GM08714 (cell line): ENCODE measurements at regions not wholly inside any gene's neighbourhood (a gene's known extent, or its start where the extent isn't known, plus 50 kb on each side); places are given as distances from the start of the nearest gene placed in this dataset.

Experiments used
- H3K4me3 ChIP-seq: fragments of 200-500 bp; sonication (Bioruptor generic); 2 replicates; pipeline ENCODE4 v1.5.1; 2014; ENCODE audit warnings: mild to moderate bottlenecking, low read length, inconsistent platforms
- ZNF274 ChIP-seq: IDR thresholded peaks from 2 replicates; pipeline ENCODE4 v1.6.1; 2012; ENCODE audit warnings: mild to moderate bottlenecking, low read depth, low read length

DNA sequence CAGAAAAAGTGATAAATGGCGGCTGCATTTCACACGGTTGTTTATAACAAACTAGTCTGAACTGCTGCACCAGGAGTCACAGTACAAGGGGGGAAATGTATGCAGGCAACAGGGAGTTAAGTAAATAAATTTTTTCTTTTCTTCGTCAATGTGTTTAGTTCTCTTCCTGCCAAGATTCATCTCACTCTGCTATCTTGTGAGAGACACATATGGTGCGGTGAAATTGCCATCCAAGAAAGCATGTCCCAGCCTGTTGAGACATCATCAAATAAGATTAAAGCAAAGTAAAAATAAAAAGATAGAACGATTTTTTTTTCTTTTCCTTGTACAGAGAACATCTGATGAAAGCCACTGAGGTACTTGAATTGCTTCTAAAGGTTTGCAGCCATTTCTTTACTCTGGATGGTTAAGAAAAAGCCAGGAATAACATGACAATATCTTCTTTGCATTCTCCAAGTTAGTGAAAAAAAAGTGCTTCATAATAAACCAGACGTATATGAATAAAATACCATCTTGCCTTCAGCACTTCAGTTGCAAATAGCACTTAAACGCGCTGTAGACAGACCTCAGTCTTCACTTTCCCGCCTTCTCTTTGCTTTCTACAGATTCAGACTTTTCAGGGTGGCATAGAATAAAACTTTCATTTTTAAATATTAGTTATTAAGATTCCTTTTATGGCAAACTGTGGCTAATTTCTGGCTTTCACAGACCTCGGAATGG lies 506.2 kb upstream of the ZFHX3 start:
- no peak for TF ChIP-seq ZNF274
- H3K4me3 ChIP-seq: no peak overlapping the region

DNA sequence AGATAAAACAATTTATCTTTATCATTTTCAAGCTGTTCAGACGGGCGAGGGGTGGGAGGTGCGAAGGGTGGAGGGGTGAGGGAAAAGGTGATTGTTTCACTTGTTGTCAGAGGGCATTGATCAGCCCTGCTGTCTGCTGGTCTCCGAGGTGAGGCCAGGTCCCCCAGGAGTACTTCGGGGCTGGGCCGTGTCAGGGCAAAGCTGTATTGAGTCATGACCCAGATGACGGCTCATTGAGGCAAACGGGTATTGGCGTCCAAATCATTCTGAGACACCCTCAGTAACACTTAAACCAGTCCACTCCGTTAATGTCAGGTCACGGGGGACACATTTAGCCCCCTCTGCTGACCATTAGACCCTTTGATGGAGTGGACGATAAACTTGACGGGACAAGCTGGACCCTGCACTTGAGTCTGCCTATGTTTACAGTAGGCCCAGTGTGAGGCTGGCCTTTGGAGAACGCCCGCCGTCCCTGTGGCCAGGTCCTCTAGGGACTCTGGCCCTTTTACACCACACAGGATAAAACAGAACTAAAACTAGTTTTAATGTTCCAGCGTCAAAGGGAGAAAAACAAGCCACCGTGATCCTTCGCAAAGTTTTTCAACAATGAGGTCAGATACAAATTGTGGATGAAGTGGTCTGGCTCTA lies 502.2 kb upstream of the ZFHX3 start:
- no peak for TF ChIP-seq ZNF274
- H3K4me3 ChIP-seq: no peak overlapping the region

DNA sequence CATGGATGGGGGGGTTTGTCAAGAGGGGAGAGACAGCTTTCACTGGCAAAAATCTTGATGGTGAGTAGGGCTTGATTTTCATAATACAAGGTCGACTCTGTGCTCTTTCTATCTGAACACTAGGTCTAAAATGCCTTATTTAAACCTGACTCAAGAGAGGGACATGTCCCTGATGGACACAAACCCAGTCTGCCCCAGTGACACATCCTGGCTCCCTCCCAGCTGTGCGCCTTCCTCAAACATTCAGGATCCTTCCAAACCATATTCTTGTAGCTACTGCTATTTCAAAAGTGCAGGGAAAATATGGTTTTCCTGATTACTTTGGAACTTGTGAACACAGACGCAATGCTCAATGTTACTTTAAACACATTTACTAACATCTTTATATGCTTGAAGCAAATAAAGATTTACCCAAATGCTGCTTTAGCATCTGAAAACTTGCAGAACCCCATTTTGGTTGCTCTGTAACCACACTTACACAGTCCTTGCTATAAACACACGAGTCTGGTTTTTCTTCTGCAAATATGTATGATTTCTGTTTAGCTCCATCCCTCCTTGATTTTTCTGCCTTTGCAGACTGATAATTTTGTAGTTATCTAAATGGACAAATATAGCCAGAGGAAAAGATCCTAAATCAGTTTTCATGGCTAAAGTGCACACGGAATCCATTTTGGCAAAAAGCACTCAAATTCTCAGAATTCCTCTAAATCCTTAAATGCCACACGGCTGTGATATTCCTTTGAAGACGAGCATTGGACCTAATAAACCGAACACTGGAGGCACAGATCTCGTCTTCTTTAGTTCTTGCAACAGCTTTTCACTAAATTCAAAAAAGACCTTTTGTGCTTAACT lies 499.9 kb upstream of the ZFHX3 start:
- TF ChIP-seq ZNF274: no peak
- no peak overlapping the region for H3K4me3 ChIP-seq

DNA sequence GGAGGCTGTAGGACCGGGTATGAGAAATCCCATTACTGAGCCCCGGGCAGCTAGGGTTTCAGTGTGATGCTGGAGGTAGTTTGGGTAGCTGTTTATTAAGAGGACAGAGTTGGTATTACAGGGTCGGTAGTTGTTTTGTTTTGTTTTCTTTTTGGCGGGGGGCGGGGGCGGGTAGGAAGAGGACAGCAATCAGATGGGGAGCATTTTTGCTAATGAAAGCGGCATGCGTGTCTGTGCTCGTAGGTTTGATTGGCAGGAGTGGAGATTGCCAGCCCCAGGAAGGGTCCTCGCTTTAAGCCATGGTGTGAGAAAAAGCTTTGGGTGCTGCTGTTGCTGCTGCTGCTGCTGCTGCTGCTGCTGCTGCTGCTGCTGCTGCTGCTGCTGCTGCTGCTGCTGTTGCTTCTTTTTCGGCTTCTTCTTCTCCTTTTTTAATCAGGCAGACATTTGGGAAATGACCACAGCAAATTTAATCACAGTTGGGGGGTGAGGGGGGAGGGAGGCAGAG lies 498.5 kb upstream of the ZFHX3 start:
- H3K4me3 ChIP-seq: no peak overlapping the region
- no peak for TF ChIP-seq ZNF274

DNA sequence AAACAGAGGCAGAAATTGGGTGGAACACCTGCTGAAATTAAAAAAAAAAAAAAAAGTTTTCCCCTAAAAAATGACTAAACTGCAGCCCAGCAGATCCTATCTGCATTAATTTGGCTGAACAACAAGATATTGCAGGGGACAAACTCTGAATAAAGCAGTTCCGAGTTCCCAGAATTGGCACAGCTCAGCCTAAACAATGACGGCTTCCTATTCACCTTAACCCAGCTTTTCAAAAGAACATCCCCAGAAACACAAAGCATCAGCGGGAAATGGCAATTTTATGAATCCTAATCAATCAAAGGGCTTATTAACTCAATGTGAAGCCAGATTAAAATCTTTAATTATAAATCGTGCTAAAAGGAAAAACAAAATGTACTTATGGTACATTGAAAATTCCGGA lies 497.8 kb upstream of the ZFHX3 start:
- H3K4me3 ChIP-seq: no peak overlapping the region
- no peak for TF ChIP-seq ZNF274

DNA sequence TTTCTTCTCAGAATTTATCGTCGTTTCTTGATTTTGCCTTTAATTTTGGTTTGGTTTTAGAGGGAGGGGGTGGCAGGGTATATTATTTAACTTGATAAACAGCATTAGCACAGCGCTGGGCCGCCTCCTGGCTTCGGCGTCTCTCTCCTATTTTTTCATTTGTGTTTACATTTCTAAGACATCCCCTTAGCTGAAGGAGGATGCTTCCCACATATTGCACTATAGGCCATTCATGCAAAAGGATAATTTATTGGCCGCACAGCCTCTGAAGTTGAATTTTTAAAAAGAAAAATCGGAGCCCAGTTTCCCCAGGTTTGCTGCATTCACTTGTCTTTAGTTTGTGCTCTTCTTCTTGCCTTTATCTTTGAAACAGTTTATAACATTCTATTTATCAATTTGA lies 497.4 kb upstream of the ZFHX3 start:
- no peak overlapping the region for H3K4me3 ChIP-seq
- TF ChIP-seq ZNF274: no peak

DNA sequence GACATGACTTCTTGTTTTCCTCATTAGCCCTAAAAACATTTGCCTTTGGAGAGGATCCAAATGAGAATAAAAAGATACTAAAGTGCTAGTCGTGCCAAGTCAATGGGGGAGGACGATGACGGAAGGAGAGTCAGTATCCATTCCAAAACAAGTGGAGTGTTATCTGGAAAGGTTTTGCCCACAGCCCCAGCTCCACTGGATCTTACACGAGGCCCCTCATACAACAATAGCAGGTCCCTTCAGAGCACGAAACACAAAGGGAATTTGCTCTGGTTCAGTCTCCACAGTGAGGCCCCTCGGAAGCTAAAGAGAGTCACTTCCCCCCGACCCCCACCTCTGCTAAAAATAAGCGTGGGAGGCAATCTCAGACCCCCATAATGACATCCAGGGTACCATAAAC lies 496.9 kb upstream of the ZFHX3 start:
- TF ChIP-seq ZNF274: no peak
- H3K4me3 ChIP-seq: no peak overlapping the region

DNA sequence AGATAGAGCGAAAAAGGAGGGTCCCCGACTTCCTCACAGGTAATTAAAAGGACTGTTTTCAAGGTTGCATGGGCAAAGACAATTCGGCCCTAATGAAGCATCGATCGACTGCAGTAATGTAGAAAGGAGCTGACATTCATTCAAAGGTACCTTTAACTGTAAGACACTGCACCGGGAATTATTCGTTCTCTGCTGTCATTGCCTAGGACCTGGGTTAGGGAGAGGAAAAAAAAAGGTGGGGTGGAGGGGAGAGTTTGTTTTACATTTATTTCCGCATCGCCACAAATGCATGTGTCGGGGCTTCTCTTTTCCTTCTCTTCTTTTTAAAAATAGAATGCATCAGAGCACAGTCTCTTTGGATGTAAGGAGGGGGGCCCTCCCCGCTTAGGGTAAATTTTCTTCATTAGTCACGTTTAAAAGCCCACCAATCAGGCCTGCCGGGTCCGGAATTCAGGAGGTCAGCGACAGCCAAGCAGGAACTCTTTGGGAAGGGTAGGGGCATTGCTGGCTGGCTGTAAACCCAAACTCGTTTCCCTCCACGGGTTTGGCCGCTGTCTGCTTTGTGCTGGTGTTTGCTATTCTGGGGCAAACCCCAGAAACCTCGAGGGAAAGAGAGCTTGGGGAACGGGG lies 496.2 kb upstream of the ZFHX3 start:
- TF ChIP-seq ZNF274: no peak
- H3K4me3 ChIP-seq: no peak overlapping the region

DNA sequence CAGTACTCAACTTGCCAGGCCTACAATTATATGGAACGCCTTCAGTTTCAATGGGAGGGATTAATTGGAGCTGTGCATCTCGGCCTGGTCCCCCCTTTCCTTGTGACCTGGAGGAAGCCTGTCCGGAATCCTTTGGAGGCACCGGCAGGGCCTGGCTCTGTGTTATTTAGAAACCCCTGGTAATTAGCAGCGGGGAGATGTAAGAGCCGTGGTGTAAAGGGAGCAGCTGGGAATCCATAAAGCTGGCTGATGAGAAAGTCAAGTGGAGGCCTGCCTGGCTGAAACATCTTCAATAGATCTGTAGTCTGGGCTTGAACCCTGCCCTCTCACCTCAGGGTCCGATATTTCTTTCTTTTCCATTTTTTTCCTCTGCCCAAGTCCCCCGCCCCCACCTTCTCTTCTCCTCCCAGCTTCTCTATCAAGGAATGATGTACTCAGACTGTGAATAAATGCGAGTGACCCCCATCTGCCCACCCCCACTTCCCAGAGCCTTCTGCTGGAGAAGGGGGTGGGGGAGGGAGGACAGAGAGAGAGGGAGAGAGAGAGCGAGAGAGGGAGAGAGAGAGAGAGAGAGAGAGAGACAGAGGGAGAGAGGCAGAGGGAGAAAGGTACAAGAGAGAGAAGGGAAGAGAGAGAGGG lies 495.5 kb upstream of the ZFHX3 start:
- no peak overlapping the region for H3K4me3 ChIP-seq
- no peak for TF ChIP-seq ZNF274

DNA sequence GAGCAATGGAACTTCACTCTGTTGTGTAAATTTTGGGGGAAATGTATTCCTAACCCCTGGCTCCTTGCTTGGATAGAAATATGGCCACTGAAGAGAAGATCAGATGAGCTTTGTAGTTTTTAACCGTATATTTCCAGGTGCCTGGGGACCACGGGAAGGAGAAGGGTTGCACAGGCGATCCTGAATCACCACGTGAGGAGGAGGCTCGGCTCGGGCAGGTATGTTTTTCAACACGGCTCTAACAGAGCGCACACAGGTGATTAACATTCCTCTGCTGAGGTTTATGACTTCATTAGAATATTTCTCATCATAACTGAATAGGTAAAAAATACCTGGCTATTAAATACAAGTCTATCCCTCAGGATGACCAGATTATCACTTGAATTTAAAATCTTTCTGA lies 495.0 kb upstream of the ZFHX3 start:
- TF ChIP-seq ZNF274: no peak
- no peak overlapping the region for H3K4me3 ChIP-seq

DNA sequence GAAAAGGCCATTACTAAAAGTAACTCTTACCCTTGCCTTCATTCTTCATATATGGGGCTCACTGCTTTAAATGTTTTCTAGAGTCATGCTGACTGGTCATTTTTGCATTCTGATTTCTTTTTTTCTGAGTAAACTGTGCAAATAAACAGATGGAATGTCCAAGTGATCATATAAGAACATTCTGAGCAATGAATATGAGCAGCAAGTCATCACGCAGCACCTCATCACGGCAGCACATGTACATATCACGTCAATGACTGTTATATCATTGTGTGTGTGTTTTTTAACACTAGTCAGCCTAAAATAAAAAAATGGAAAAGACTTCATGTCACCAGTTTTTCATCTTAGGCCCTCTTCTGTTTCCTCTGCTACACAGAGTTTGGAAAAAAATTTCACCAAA lies 490.0 kb upstream of the ZFHX3 start:
- no peak for TF ChIP-seq ZNF274
- H3K4me3 ChIP-seq: no peak overlapping the region

DNA sequence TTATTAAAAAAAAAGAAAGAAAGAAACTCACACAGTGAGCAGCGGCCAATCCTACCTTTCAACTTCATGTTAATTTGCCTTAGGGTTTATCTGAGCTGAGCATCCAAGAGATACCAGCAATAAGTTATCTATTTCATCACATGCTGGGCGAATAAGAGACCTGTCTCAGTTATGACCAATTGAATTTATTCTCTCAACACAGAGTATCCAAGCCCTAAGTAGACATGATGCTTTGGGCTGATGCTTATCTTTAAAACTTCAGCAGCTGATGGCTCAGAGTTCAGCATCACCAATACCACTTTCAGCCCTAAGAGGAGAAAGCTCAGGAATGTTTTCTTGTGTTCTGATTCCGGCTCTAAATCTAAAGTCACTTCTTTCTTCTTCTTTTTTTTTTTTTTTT lies 489.0 kb upstream of the ZFHX3 start:
- no peak for TF ChIP-seq ZNF274
- H3K4me3 ChIP-seq: no peak overlapping the region

DNA sequence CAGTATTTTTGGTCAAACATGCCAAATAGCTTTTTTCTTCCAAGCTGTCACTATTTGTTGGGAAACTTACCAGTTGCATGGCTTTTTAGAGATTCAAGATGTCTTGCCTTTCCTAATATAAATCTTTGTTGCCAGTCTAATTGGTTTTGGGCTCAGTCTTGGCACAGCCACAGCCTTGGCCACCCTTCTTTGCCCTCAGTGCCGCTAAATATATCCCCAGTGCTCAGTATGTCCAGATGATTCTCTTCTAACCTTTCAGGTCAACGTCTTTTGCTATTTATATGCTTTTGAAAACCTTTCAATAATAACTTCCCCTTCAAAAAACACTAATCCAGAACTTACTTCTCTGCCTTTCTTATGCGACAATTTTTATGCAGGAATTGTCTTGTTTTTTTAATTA lies 483.1 kb upstream of the ZFHX3 start:
- H3K4me3 ChIP-seq: no peak overlapping the region
- TF ChIP-seq ZNF274: no peak

DNA sequence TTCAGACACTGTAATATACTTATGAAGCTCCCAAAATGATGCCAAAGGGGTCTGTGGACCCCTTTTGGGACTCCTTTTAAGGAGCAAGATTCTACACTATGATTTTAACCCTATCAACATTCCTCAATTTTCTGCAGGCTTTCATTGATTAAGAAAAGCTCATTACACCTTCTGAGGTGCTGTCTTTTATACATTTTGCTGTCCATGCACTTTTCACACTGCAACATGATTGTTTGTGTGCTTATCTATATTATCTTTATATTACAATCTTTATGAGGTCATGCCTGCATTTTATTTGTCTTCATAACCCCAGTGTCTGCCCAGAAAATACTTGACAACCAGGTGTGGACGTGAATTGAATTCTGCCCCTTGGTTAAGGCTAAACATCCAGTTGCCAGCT lies 482.6 kb upstream of the ZFHX3 start:
- no peak for TF ChIP-seq ZNF274
- H3K4me3 ChIP-seq: no peak overlapping the region
